ENCODE measurements at regions not wholly inside any gene's neighbourhood (a gene's known extent, or its start where the extent isn't known, plus 50 kb on each side); places are given as distances from the start of the nearest gene placed in this dataset.

GRCh38 chr11:45507916-45508315, 157.5 kb downstream of the CHST1 start:
- TF ChIP-seq CTCF (IDR thresholded peaks at IDR 0.05; ENCODE audit: low read length) (no peak), EZH2 (IDR thresholded peaks at IDR 0.05; ENCODE audit: borderline replicate concordance, low read length) (no peak)
